Body of pancreas (tissue), 4 donors: ENCODE measurements at regions not wholly inside any gene's neighbourhood (a gene's known extent, or its start where the extent isn't known, plus 50 kb on each side); places are given as distances from the start of the nearest gene placed in this dataset.

Source experiments
- ATAC-seq: fragments of 150-250 bp; one replicate; pipeline ENCODE4 v1.9.1; 2016
- DNase-seq, 4 donors: peaks; one replicate each; pipeline ENCODE4 v3.0.0-alpha.2; 2019
- H3K27ac ChIP-seq, 4 donors: fragments of 200-600 bp; sonication (generic); 1 replicate in 3 of 4; 2 replicates in 1 of 4; pipeline versions ENCODE4 v1.5.1 to v1.6.1; 2016 to 2019; ENCODE audit warnings: mild to moderate bottlenecking in 1 of 4, mixed read lengths in 1 of 4, moderate library complexity in 1 of 4
- H3K27me3 ChIP-seq, 2 donors: fragments of 200-600 bp; sonication (generic); one replicate each; pipeline ENCODE4 v1.6.0; 2016; ENCODE audit warnings: mild to moderate bottlenecking in 1 of 2
- H3K36me3 ChIP-seq, 2 donors: fragments of 200-600 bp; sonication (generic); replicated peaks in 1 of 2; 2 replicates each; pipeline ENCODE4 v1.5.1; 2016; ENCODE audit warnings: low read depth in 2 of 2; ENCODE audit not compliant: insufficient read depth in 1 of 2
- H3K4me1 ChIP-seq: fragments of 200-600 bp; sonication (generic); one replicate; pipeline ENCODE4 v1.6.0; 2016
- H3K4me3 ChIP-seq, 2 donors: fragments of 200-600 bp; sonication (generic); 1 replicate in 1 of 2; 2 replicates in 1 of 2; pipeline ENCODE4 v1.5.1; 2016 to 2019
- H3K9me3 ChIP-seq, 3 donors: fragments of 200-600 bp; sonication (generic); 1 replicate in 2 of 3; 2 replicates in 1 of 3; pipeline ENCODE4 v1.5.1; 2016
- POLR2A ChIP-seq, 3 donors: fragments of 450-650 bp; IDR thresholded peaks; one replicate each; pipeline ENCODE4 v1.6.1; 2016; ENCODE audit warnings: antibody characterized with exemption in 3 of 3, mild to moderate bottlenecking in 2 of 3
- whole genome bisulfite sequencing, 2 donors: methylation state at CpG; one replicate each; pipeline ENCODE4 v1.1.5; 2017; 5-methylcytosine and 5-hydroxymethylcytosine counted together
- intact Hi-C: fragments of 100-400 bp; cut with DNase I; formaldehyde crosslinking; loops from one replicate; pipeline ENCODE4 v1.15.1; 2023
- TF ChIP-seq, protein P1 (sequence below), 7 experiments: fragments of 450-650 bp in 4 of 7; fragments of 200-600 bp in 3 of 7; sonication (generic) in 3 of 7; IDR thresholded peaks; one replicate each; pipeline ENCODE4 v1.5.1; 2016 to 2019; ENCODE audit warnings: antibody characterized with exemption in 7 of 7

DNA sequence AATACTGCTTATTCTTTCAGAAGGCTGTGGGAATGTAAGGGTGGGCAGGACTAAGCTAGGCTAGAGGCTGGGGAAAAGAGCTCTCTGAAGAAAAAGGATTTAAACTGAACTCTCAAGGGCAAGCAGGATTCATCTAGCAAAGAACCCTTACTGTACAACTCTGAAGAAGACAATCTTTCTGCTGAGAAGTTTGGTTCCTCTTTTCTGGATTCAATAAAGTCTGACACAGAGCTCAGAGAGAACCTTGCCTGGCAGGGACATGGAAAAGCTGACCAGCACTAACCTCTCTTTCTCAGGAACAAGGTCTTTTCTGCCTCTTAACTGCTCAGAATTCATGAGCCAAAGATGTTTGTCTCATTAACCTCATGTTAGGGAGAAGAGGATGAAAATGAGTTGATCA lies 388.4 kb upstream of the DDI1 start:
- Histone ChIP-seq H3K4me1 (no peaks in the 10 kb centered on the region), H3K4me3 (no peak overlapping the region), H3K27me3 (no peaks in the 10 kb centered on the region), H3K9me3 (no peaks in the 10 kb centered on the region), H3K36me3 (no peaks in the 10 kb centered on the region), H3K27ac (no peak overlapping the region)
- ATAC-seq (no peak), DNase-seq (no peak)
- no peak for TF ChIP-seq POLR2A (IDR thresholded peaks at IDR 0.05)
- TF ChIP-seq, protein P1, sequence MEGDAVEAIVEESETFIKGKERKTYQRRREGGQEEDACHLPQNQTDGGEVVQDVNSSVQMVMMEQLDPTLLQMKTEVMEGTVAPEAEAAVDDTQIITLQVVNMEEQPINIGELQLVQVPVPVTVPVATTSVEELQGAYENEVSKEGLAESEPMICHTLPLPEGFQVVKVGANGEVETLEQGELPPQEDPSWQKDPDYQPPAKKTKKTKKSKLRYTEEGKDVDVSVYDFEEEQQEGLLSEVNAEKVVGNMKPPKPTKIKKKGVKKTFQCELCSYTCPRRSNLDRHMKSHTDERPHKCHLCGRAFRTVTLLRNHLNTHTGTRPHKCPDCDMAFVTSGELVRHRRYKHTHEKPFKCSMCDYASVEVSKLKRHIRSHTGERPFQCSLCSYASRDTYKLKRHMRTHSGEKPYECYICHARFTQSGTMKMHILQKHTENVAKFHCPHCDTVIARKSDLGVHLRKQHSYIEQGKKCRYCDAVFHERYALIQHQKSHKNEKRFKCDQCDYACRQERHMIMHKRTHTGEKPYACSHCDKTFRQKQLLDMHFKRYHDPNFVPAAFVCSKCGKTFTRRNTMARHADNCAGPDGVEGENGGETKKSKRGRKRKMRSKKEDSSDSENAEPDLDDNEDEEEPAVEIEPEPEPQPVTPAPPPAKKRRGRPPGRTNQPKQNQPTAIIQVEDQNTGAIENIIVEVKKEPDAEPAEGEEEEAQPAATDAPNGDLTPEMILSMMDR (IDR thresholded peaks at IDR 0.05), result no peak
- intact Hi-C loops, result no loop called here

GRCh38 chr11:103648670-103649400 lies 387.6 kb upstream of the DDI1 start:
- no peak for DNase-seq
- H3K27ac ChIP-seq, result no peak overlapping the region
- H3K9me3 ChIP-seq, result no peaks in the 10 kb centered on the region
- no peaks in the 10 kb centered on the region for H3K36me3 ChIP-seq
- TF ChIP-seq POLR2A (IDR thresholded peaks at IDR 0.05), result no peak
- intact Hi-C loops, result no loop called here
- no peaks in the 10 kb centered on the region for H3K27me3 ChIP-seq
- no peaks in the 10 kb centered on the region for H3K4me1 ChIP-seq
- H3K4me3 ChIP-seq, result no peak overlapping the region
- 45 to 70% methylated on average over 1 of the region's 1 CpG for WGBS, 2 donors
- no peak for ATAC-seq

- DNase-seq, result no peak
- Histone ChIP-seq H3K27ac (no peak overlapping the region), H3K27me3 (no peaks in the 10 kb centered on the region), H3K36me3 (no peaks in the 10 kb centered on the region), H3K4me3 (no peak overlapping the region), H3K4me1 (no peaks in the 10 kb centered on the region), H3K9me3 (no peaks in the 10 kb centered on the region)
- intact Hi-C loops, result no loop called here
- no peak for TF ChIP-seq POLR2A (IDR thresholded peaks at IDR 0.05)
- TF ChIP-seq, protein P1 (IDR thresholded peaks at IDR 0.05), result no peak
- no peak for ATAC-seq
- 90 to 92% methylated on average over 3 of the region's 3 CpGs for WGBS, 2 donors
These were observed 387.0 kb upstream of the DDI1 start for GRCh38 chr11:103649401-103649895.

- no peaks in the 10 kb centered on the region for H3K9me3 ChIP-seq
- H3K27me3 ChIP-seq, result no peaks in the 10 kb centered on the region
- H3K27ac ChIP-seq, result no peak overlapping the region
- TF ChIP-seq POLR2A (IDR thresholded peaks at IDR 0.05), result no peak
- TF ChIP-seq, protein P1 (IDR thresholded peaks at IDR 0.05), result no peak
- DNase-seq (no peak), ATAC-seq (no peak)
- 84 to 86% methylated on average over 1 of the region's 1 CpG for WGBS, 2 donors
- intact Hi-C loops, result no loop called here
- H3K36me3 ChIP-seq, result no peaks in the 10 kb centered on the region
- H3K4me3 ChIP-seq, result no peak overlapping the region
- no peaks in the 10 kb centered on the region for H3K4me1 ChIP-seq
These were observed 386.1 kb upstream of the DDI1 start for GRCh38 chr11:103650330-103650729.

DNA sequence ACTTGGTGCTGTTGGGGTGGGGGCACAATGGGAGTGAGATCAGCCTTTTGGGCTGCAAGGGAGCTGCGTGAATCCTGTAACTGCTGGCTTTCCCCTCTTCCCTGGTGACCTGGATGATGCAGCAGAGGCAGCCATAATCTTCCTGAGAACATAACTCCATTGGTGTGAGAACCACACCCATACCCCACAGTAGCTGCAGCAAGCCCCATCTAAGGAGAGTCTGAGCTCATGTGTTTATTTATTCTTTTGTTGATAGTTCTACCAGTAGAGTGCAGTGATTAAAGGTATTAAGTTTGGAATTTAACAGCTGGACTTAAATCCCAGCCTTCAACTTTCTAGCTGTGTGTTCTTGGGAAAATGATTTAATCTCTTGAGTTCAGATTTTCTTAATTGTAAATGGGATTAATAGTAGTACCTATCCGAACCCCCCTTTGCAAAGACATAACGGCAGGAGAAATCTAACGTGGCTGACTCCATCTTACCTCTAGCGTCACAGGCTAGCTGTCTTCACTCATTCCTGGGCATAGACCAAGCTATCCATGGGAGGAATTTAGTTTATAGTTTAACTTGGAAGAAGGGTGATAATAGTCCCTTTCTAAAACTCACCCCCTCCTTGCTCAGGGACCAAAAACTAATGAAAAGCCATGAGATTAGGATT lies 385.0 kb upstream of the DDI1 start:
- Histone ChIP-seq H3K9me3 (no peaks in the 10 kb centered on the region), H3K27ac (no peak overlapping the region), H3K4me3 (no peak overlapping the region), H3K4me1 (no peaks in the 10 kb centered on the region), H3K36me3 (no peaks in the 10 kb centered on the region), H3K27me3 (no peaks in the 10 kb centered on the region)
- 79 to 80% methylated on average over 4 to 5 of the region's 5 CpGs for WGBS, 2 donors
- ATAC-seq (no peak), DNase-seq (no peak)
- TF ChIP-seq POLR2A (IDR thresholded peaks at IDR 0.05), result no peak
- TF ChIP-seq, protein P1 (IDR thresholded peaks at IDR 0.05), result no peak
- intact Hi-C loops, result no loop called here
